ENCODE measurements at regions not wholly inside any gene's neighbourhood (a gene's known extent, or its start where the extent isn't known, plus 50 kb on each side); places are given as distances from the start of the nearest gene placed in this dataset.

GRCh38 chr20:7734216-7734615 lies 206.0 kb downstream of the HAO1 start:
- Histone ChIP-seq H3K27me3 (no peaks in the 10 kb centered on the region), H3K27ac (no peak overlapping the region), H3K36me3 (no peaks in the 10 kb centered on the region), H3K4me3 (no peak overlapping the region), H3K9me3 (no peaks in the 10 kb centered on the region), H3K4me1 (no peaks in the 10 kb centered on the region)
- TF ChIP-seq CTCF (IDR thresholded peaks at IDR 0.05) = no peak
- intact Hi-C loops (cut with DNase I; ENCODE audit: low total_unique reads) = no loop called here
- no peak for DNase-seq

- Histone ChIP-seq H3K27me3 (no peaks in the 10 kb centered on the region), H3K27ac (no peak overlapping the region), H3K9me3 (no peaks in the 10 kb centered on the region), H3K4me3 (no peak overlapping the region), H3K4me1 (no peaks in the 10 kb centered on the region), H3K36me3 (no peaks in the 10 kb centered on the region)
- no peak for DNase-seq
- no peak for TF ChIP-seq CTCF (IDR thresholded peaks at IDR 0.05)
- intact Hi-C loops (cut with DNase I; ENCODE audit: low total_unique reads) = no loop called here
These were observed 203.9 kb downstream of the HAO1 start for GRCh38 chr20:7736336-7736735.

- Histone ChIP-seq H3K4me3 (no peak overlapping the region), H3K27ac (no peak overlapping the region), H3K9me3 (no peaks in the 10 kb centered on the region), H3K27me3 (no peaks in the 10 kb centered on the region), H3K36me3 (no peaks in the 10 kb centered on the region), H3K4me1 (no peaks in the 10 kb centered on the region)
- intact Hi-C loops (cut with DNase I; ENCODE audit: low total_unique reads) = no loop called here
- no peak for DNase-seq
- no peak for TF ChIP-seq CTCF (IDR thresholded peaks at IDR 0.05)
These were observed 198.4 kb downstream of the HAO1 start for GRCh38 chr20:7741866-7742265.

GRCh38 chr20:7742479-7742878 lies 197.8 kb downstream of the HAO1 start:
- Histone ChIP-seq H3K9me3 (no peaks in the 10 kb centered on the region), H3K27me3 (no peaks in the 10 kb centered on the region), H3K4me3 (no peak overlapping the region), H3K36me3 (no peaks in the 10 kb centered on the region), H3K4me1 (no peaks in the 10 kb centered on the region), H3K27ac (no peak overlapping the region)
- no peak for TF ChIP-seq CTCF (IDR thresholded peaks at IDR 0.05)
- DNase-seq = no peak
- intact Hi-C loops (cut with DNase I; ENCODE audit: low total_unique reads) = no loop called here

GRCh38 chr20:7744411-7744810 lies 195.8 kb downstream of the HAO1 start:
- intact Hi-C loops (cut with DNase I; ENCODE audit: low total_unique reads) = no loop called here
- H3K36me3 ChIP-seq = no peaks in the 10 kb centered on the region
- H3K4me1 ChIP-seq = no peaks in the 10 kb centered on the region
- H3K27me3 ChIP-seq = no peaks in the 10 kb centered on the region
- no peaks in the 10 kb centered on the region for H3K9me3 ChIP-seq
- no peak overlapping the region for H3K27ac ChIP-seq
- no peak overlapping the region for H3K4me3 ChIP-seq
- TF ChIP-seq CTCF (IDR thresholded peaks at IDR 0.05) = no peak
- DNase-seq = no peak

GRCh38 chr20:7748624-7749023 lies 191.6 kb downstream of the HAO1 start:
- TF ChIP-seq CTCF (IDR thresholded peaks at IDR 0.05) = no peak
- DNase-seq = no peak
- intact Hi-C loops (cut with DNase I; ENCODE audit: low total_unique reads) = no loop called here

More at GRCh38 chr20:7748624-7749023, 191.6 kb downstream of the HAO1 start:
- Histone ChIP-seq H3K27me3 (no peaks in the 10 kb centered on the region), H3K9me3 (no peaks in the 10 kb centered on the region), H3K4me1 (no peaks in the 10 kb centered on the region), H3K27ac (no peak overlapping the region), H3K4me3 (no peak overlapping the region), H3K36me3 (no peaks in the 10 kb centered on the region)

Measured in tibial artery (tissue), 4 donors.